Lung (tissue), 11 donors: ENCODE measurements at regions not wholly inside any gene's neighbourhood (a gene's known extent, or its start where the extent isn't known, plus 50 kb on each side); places are given as distances from the start of the nearest gene placed in this dataset.
A peak's percentile ranks its signal among the peaks of the same experiment; 100 is the strongest.

Experiments used
- ATAC-seq: fragments of 200-7000 bp; cut with Tn5 transposase; one replicate; pipeline ENCODE4 v1.9.1; 2020; ENCODE audit warnings: moderate number of reproducible peaks; ENCODE audit not compliant: insufficient read depth, low FRiP score
- DNase-seq, 3 donors: peaks; one replicate each; pipeline ENCODE4 v3.0.0-alpha.2; 2013 to 2017
- H3K27ac ChIP-seq, 2 donors: one replicate each; pipeline ENCODE4 v1.5.1; 2013; ENCODE audit warnings: mild to moderate bottlenecking in 2 of 2, moderate library complexity in 2 of 2, control low read depth in 1 of 2, inconsistent platforms in 1 of 2, low read depth in 1 of 2, low read length in 1 of 2
- H3K27me3 ChIP-seq, 3 donors: one replicate each; pipeline ENCODE4 v1.5.1; 2013; ENCODE audit warnings: low read length in 2 of 3; ENCODE audit not compliant: control insufficient read depth in 3 of 3, insufficient read depth in 3 of 3
- H3K36me3 ChIP-seq, 4 donors: one replicate each; pipeline ENCODE4 v1.5.1; 2013; ENCODE audit warnings: low read length in 4 of 4, mild to moderate bottlenecking in 1 of 4, moderate library complexity in 1 of 4; ENCODE audit not compliant: control insufficient read depth in 4 of 4, insufficient read depth in 4 of 4
- H3K4me1 ChIP-seq, 5 donors: one replicate each; pipeline ENCODE4 v1.5.1; 2013; ENCODE audit warnings: low read length in 5 of 5, mild to moderate bottlenecking in 2 of 5, moderate library complexity in 1 of 5; ENCODE audit not compliant: control insufficient read depth in 5 of 5, insufficient read depth in 5 of 5
- H3K4me3 ChIP-seq: one replicate; pipeline ENCODE4 v1.5.1; 2013; ENCODE audit warnings: mild to moderate bottlenecking, control low read depth, moderate library complexity
- H3K9ac ChIP-seq, 2 donors: one replicate each; pipeline ENCODE4 v1.5.1; 2013; ENCODE audit warnings: low read length in 2 of 2, control low read depth in 1 of 2; ENCODE audit not compliant: insufficient read depth in 1 of 2
- H3K9me3 ChIP-seq, 4 donors: one replicate each; pipeline ENCODE4 v1.5.1; 2013; ENCODE audit warnings: low read length in 3 of 4, mild to moderate bottlenecking in 1 of 4, moderate library complexity in 1 of 4; ENCODE audit not compliant: control insufficient read depth in 4 of 4, insufficient read depth in 3 of 4
- CTCF ChIP-seq: IDR thresholded peaks from 2 replicates; pipeline ENCODE4 v1.5.1; 2012; ENCODE audit warnings: mild to moderate bottlenecking; ENCODE audit errors: control extremely low read depth, extremely low read depth
- WGBS, 2 donors: extraction: QIAGEN DNeasy Blood & Tissue Kit; methylation state at CpG; one replicate each; pipeline ENCODE4 v1.1.7; 2013; 5-methylcytosine and 5-hydroxymethylcytosine counted together
- donor health status: control.
- donor health status: control.
- donor health status: Bipolar disorder and iron deficiency.
- donor health status: healthy.
- donor health status: DM: yes; HTN: yes; CAD: no.

- ATAC-seq (no peak), DNase-seq (peak; percentile 45 to 60 (median 47))
- WGBS, 2 donors, result 61 to 81% methylated on average over 6 of the region's 6 CpGs
- Histone ChIP-seq H3K9ac (no peak overlapping the region), H3K4me1 (peaks cover 0 to 17% (median 0%) of the 10 kb centered on the region in 5 donors), H3K4me3 (no peak overlapping the region), H3K27me3 (no peaks in the 10 kb centered on the region), H3K36me3 (no peaks in the 10 kb centered on the region), H3K9me3 (no peaks in the 10 kb centered on the region), H3K27ac (no peak overlapping the region)
- no peak for TF ChIP-seq CTCF
These were observed 223.4 kb upstream of the FOXA2 start for GRCh38 chr20:22807646-22808244.

GRCh38 chr20:22808628-22809027 is 224.3 kb upstream of the FOXA2 start:
- no peak for ATAC-seq
- H3K27ac ChIP-seq, result no peak overlapping the region
- no peak overlapping the region for H3K4me3 ChIP-seq
- TF ChIP-seq CTCF, result no peak
- WGBS, 2 donors, result 84 to 87% methylated on average over 2 of the region's 2 CpGs
- H3K27me3 ChIP-seq, result no peaks in the 10 kb centered on the region
- H3K9ac ChIP-seq, result no peak overlapping the region
- H3K9me3 ChIP-seq, result no peaks in the 10 kb centered on the region
- no peak for DNase-seq
- peaks cover 0 to 17% (median 0%) of the 10 kb centered on the region in 5 donors for H3K4me1 ChIP-seq
- no peaks in the 10 kb centered on the region for H3K36me3 ChIP-seq

GRCh38 chr20:22810030-22810429 is 225.1 kb upstream of the SSTR4 start:
- H3K27ac ChIP-seq, result no peak overlapping the region

More at GRCh38 chr20:22810030-22810429, 225.1 kb upstream of the SSTR4 start:
- H3K9ac ChIP-seq, result no peak overlapping the region
- ATAC-seq (no peak), DNase-seq (no peak)
- no peaks in the 10 kb centered on the region for H3K9me3 ChIP-seq
- H3K36me3 ChIP-seq, result no peaks in the 10 kb centered on the region
- TF ChIP-seq CTCF, result no peak
- H3K4me1 ChIP-seq, result peaks cover 0 to 14% (median 0%) of the 10 kb centered on the region in 5 donors
- H3K27me3 ChIP-seq, result no peaks in the 10 kb centered on the region
- no peak overlapping the region for H3K4me3 ChIP-seq
- 88% methylated on average over 7 of the region's 7 CpGs for WGBS, 2 donors
